ENCODE measurements at regions not wholly inside any gene's neighbourhood (a gene's known extent, or its start where the extent isn't known, plus 50 kb on each side); places are given as distances from the start of the nearest gene placed in this dataset.

- TF ChIP-seq POLR2AphosphoS5 (IDR thresholded peaks at IDR 0.05) = no peak
- no peak for TF ChIP-seq CTCF (IDR thresholded peaks at IDR 0.05)
Observed at GRCh38 chrX:9110808-9111207, 76.9 kb upstream of the FAM9B start.
